ENCODE measurements at regions not wholly inside any gene's neighbourhood (a gene's known extent, or its start where the extent isn't known, plus 50 kb on each side); places are given as distances from the start of the nearest gene placed in this dataset.

- H3K36me3 ChIP-seq (ENCODE audit: control insufficient read depth in 2 of 2, insufficient read depth in 2 of 2, low read length in 2 of 2), result no peaks in the 10 kb centered on the region
- H3K9me3 ChIP-seq (ENCODE audit: control insufficient read depth in 2 of 2, low read length in 2 of 2), result no peaks in the 10 kb centered on the region
- H3K4me3 ChIP-seq (ENCODE audit: low read length in 2 of 2), result no peak overlapping the region
- H3K27me3 ChIP-seq (ENCODE audit: control insufficient read depth in 2 of 2, insufficient read depth in 2 of 2, low read length in 2 of 2), result no peaks in the 10 kb centered on the region
- no peak overlapping the region for H3K9ac ChIP-seq (ENCODE audit: low read depth in 1 of 2, low read length in 2 of 2)
- no peaks in the 10 kb centered on the region for H3K4me1 ChIP-seq (ENCODE audit: control insufficient read depth in 2 of 2, insufficient read depth in 2 of 2, low read length in 2 of 2)
- no peak overlapping the region for H3K27ac ChIP-seq (ENCODE audit: low read depth in 2 of 2, low read length in 2 of 2)
Measured at GRCh38 chr3:124206225-124207055, 214.5 kb upstream of the ROPN1 start.

- Histone ChIP-seq H3K36me3 (ENCODE audit: control insufficient read depth in 2 of 2, insufficient read depth in 2 of 2, low read length in 2 of 2) (no peaks in the 10 kb centered on the region), H3K4me3 (ENCODE audit: low read length in 2 of 2) (no peak overlapping the region), H3K27me3 (ENCODE audit: control insufficient read depth in 2 of 2, insufficient read depth in 2 of 2, low read length in 2 of 2) (no peaks in the 10 kb centered on the region), H3K27ac (ENCODE audit: low read depth in 2 of 2, low read length in 2 of 2) (no peak overlapping the region), H3K9ac (ENCODE audit: low read depth in 1 of 2, low read length in 2 of 2) (no peak overlapping the region), H3K4me1 (ENCODE audit: control insufficient read depth in 2 of 2, insufficient read depth in 2 of 2, low read length in 2 of 2) (no peaks in the 10 kb centered on the region), H3K9me3 (ENCODE audit: control insufficient read depth in 2 of 2, low read length in 2 of 2) (no peaks in the 10 kb centered on the region)
Measured at GRCh38 chr3:124207077-124207476, 215.2 kb upstream of the ROPN1 start.

- H3K9me3 ChIP-seq (ENCODE audit: control insufficient read depth in 2 of 2, low read length in 2 of 2), result no peaks in the 10 kb centered on the region
- no peaks in the 10 kb centered on the region for H3K4me1 ChIP-seq (ENCODE audit: control insufficient read depth in 2 of 2, insufficient read depth in 2 of 2, low read length in 2 of 2)
- no peak overlapping the region for H3K9ac ChIP-seq (ENCODE audit: low read depth in 1 of 2, low read length in 2 of 2)
- H3K4me3 ChIP-seq (ENCODE audit: low read length in 2 of 2), result no peak overlapping the region
- no peaks in the 10 kb centered on the region for H3K27me3 ChIP-seq (ENCODE audit: control insufficient read depth in 2 of 2, insufficient read depth in 2 of 2, low read length in 2 of 2)
- no peaks in the 10 kb centered on the region for H3K36me3 ChIP-seq (ENCODE audit: control insufficient read depth in 2 of 2, insufficient read depth in 2 of 2, low read length in 2 of 2)
- H3K27ac ChIP-seq (ENCODE audit: low read depth in 2 of 2, low read length in 2 of 2), result no peak overlapping the region
Measured at GRCh38 chr3:124207873-124208485, 216.1 kb upstream of the ROPN1 start.

- Histone ChIP-seq H3K4me3 (ENCODE audit: low read length in 2 of 2) (no peak overlapping the region), H3K36me3 (ENCODE audit: control insufficient read depth in 2 of 2, insufficient read depth in 2 of 2, low read length in 2 of 2) (no peaks in the 10 kb centered on the region), H3K9me3 (ENCODE audit: control insufficient read depth in 2 of 2, low read length in 2 of 2) (no peaks in the 10 kb centered on the region), H3K27ac (ENCODE audit: low read depth in 2 of 2, low read length in 2 of 2) (no peak overlapping the region), H3K4me1 (ENCODE audit: control insufficient read depth in 2 of 2, insufficient read depth in 2 of 2, low read length in 2 of 2) (no peaks in the 10 kb centered on the region), H3K9ac (ENCODE audit: low read depth in 1 of 2, low read length in 2 of 2) (no peak overlapping the region), H3K27me3 (ENCODE audit: control insufficient read depth in 2 of 2, insufficient read depth in 2 of 2, low read length in 2 of 2) (no peaks in the 10 kb centered on the region)
Measured at GRCh38 chr3:124209426-124209825, 217.5 kb upstream of the ROPN1 start.

GRCh38 chr3:124210899-124211298 is 219.0 kb upstream of the ROPN1 start:
- Histone ChIP-seq H3K4me1 (ENCODE audit: control insufficient read depth in 2 of 2, insufficient read depth in 2 of 2, low read length in 2 of 2) (no peaks in the 10 kb centered on the region), H3K9ac (ENCODE audit: low read depth in 1 of 2, low read length in 2 of 2) (no peak overlapping the region), H3K4me3 (ENCODE audit: low read length in 2 of 2) (no peak overlapping the region), H3K27me3 (ENCODE audit: control insufficient read depth in 2 of 2, insufficient read depth in 2 of 2, low read length in 2 of 2) (no peaks in the 10 kb centered on the region), H3K36me3 (ENCODE audit: control insufficient read depth in 2 of 2, insufficient read depth in 2 of 2, low read length in 2 of 2) (no peaks in the 10 kb centered on the region), H3K9me3 (ENCODE audit: control insufficient read depth in 2 of 2, low read length in 2 of 2) (no peaks in the 10 kb centered on the region), H3K27ac (ENCODE audit: low read depth in 2 of 2, low read length in 2 of 2) (no peak overlapping the region)

- Histone ChIP-seq H3K27ac (ENCODE audit: low read depth in 2 of 2, low read length in 2 of 2) (no peak overlapping the region), H3K9me3 (ENCODE audit: control insufficient read depth in 2 of 2, low read length in 2 of 2) (no peaks in the 10 kb centered on the region), H3K4me3 (ENCODE audit: low read length in 2 of 2) (no peak overlapping the region), H3K4me1 (ENCODE audit: control insufficient read depth in 2 of 2, insufficient read depth in 2 of 2, low read length in 2 of 2) (no peaks in the 10 kb centered on the region), H3K36me3 (ENCODE audit: control insufficient read depth in 2 of 2, insufficient read depth in 2 of 2, low read length in 2 of 2) (no peaks in the 10 kb centered on the region), H3K27me3 (ENCODE audit: control insufficient read depth in 2 of 2, insufficient read depth in 2 of 2, low read length in 2 of 2) (no peaks in the 10 kb centered on the region), H3K9ac (ENCODE audit: low read depth in 1 of 2, low read length in 2 of 2) (no peak overlapping the region)
Measured at GRCh38 chr3:124213641-124214040, 221.7 kb upstream of the ROPN1 start.

GRCh38 chr3:124217542-124217941 is 225.6 kb upstream of the ROPN1 start:
- Histone ChIP-seq H3K9me3 (ENCODE audit: control insufficient read depth in 2 of 2, low read length in 2 of 2) (no peaks in the 10 kb centered on the region), H3K27ac (ENCODE audit: low read depth in 2 of 2, low read length in 2 of 2) (no peak overlapping the region), H3K4me3 (ENCODE audit: low read length in 2 of 2) (no peak overlapping the region), H3K36me3 (ENCODE audit: control insufficient read depth in 2 of 2, insufficient read depth in 2 of 2, low read length in 2 of 2) (no peaks in the 10 kb centered on the region), H3K9ac (ENCODE audit: low read depth in 1 of 2, low read length in 2 of 2) (no peak overlapping the region), H3K27me3 (ENCODE audit: control insufficient read depth in 2 of 2, insufficient read depth in 2 of 2, low read length in 2 of 2) (no peaks in the 10 kb centered on the region), H3K4me1 (ENCODE audit: control insufficient read depth in 2 of 2, insufficient read depth in 2 of 2, low read length in 2 of 2) (no peaks in the 10 kb centered on the region)

GRCh38 chr3:124221422-124221821 is 229.5 kb upstream of the ROPN1 start:
- H3K27me3 ChIP-seq (ENCODE audit: control insufficient read depth in 2 of 2, insufficient read depth in 2 of 2, low read length in 2 of 2), result no peaks in the 10 kb centered on the region
- H3K9me3 ChIP-seq (ENCODE audit: control insufficient read depth in 2 of 2, low read length in 2 of 2), result no peaks in the 10 kb centered on the region
- no peak overlapping the region for H3K4me3 ChIP-seq (ENCODE audit: low read length in 2 of 2)

GRCh38 chr3:124223853-124224252 is 231.9 kb upstream of the ROPN1 start:
- Histone ChIP-seq H3K4me3 (ENCODE audit: low read length in 2 of 2) (no peak overlapping the region), H3K27me3 (ENCODE audit: control insufficient read depth in 2 of 2, insufficient read depth in 2 of 2, low read length in 2 of 2) (no peaks in the 10 kb centered on the region), H3K4me1 (ENCODE audit: control insufficient read depth in 2 of 2, insufficient read depth in 2 of 2, low read length in 2 of 2) (no peaks in the 10 kb centered on the region), H3K9ac (ENCODE audit: low read depth in 1 of 2, low read length in 2 of 2) (no peak overlapping the region), H3K36me3 (ENCODE audit: control insufficient read depth in 2 of 2, insufficient read depth in 2 of 2, low read length in 2 of 2) (no peaks in the 10 kb centered on the region), H3K9me3 (ENCODE audit: control insufficient read depth in 2 of 2, low read length in 2 of 2) (no peaks in the 10 kb centered on the region), H3K27ac (ENCODE audit: low read depth in 2 of 2, low read length in 2 of 2) (no peak overlapping the region)

More at GRCh38 chr3:124221422-124221821, 229.5 kb upstream of the ROPN1 start:
- H3K4me1 ChIP-seq (ENCODE audit: control insufficient read depth in 2 of 2, insufficient read depth in 2 of 2, low read length in 2 of 2), result no peaks in the 10 kb centered on the region
- no peak overlapping the region for H3K9ac ChIP-seq (ENCODE audit: low read depth in 1 of 2, low read length in 2 of 2)
- H3K27ac ChIP-seq (ENCODE audit: low read depth in 2 of 2, low read length in 2 of 2), result no peak overlapping the region
- H3K36me3 ChIP-seq (ENCODE audit: control insufficient read depth in 2 of 2, insufficient read depth in 2 of 2, low read length in 2 of 2), result no peaks in the 10 kb centered on the region

GRCh38 chr3:124227150-124227630 is 235.3 kb upstream of the ROPN1 start:
- H3K27me3 ChIP-seq (ENCODE audit: control insufficient read depth in 2 of 2, insufficient read depth in 2 of 2, low read length in 2 of 2), result no peaks in the 10 kb centered on the region
- no peaks in the 10 kb centered on the region for H3K9me3 ChIP-seq (ENCODE audit: control insufficient read depth in 2 of 2, low read length in 2 of 2)

More at GRCh38 chr3:124227150-124227630, 235.3 kb upstream of the ROPN1 start:
- no peak overlapping the region for H3K9ac ChIP-seq (ENCODE audit: low read depth in 1 of 2, low read length in 2 of 2)
- H3K4me3 ChIP-seq (ENCODE audit: low read length in 2 of 2), result no peak overlapping the region
- no peaks in the 10 kb centered on the region for H3K4me1 ChIP-seq (ENCODE audit: control insufficient read depth in 2 of 2, insufficient read depth in 2 of 2, low read length in 2 of 2)
- H3K27ac ChIP-seq (ENCODE audit: low read depth in 2 of 2, low read length in 2 of 2), result no peak overlapping the region
- H3K36me3 ChIP-seq (ENCODE audit: control insufficient read depth in 2 of 2, insufficient read depth in 2 of 2, low read length in 2 of 2), result no peaks in the 10 kb centered on the region

All from mucosa of rectum (tissue), 2 donors.